ENCODE measurements at regions not wholly inside any gene's neighbourhood (a gene's known extent, or its start where the extent isn't known, plus 50 kb on each side); places are given as distances from the start of the nearest gene placed in this dataset.

- TF ChIP-seq, protein P1, sequence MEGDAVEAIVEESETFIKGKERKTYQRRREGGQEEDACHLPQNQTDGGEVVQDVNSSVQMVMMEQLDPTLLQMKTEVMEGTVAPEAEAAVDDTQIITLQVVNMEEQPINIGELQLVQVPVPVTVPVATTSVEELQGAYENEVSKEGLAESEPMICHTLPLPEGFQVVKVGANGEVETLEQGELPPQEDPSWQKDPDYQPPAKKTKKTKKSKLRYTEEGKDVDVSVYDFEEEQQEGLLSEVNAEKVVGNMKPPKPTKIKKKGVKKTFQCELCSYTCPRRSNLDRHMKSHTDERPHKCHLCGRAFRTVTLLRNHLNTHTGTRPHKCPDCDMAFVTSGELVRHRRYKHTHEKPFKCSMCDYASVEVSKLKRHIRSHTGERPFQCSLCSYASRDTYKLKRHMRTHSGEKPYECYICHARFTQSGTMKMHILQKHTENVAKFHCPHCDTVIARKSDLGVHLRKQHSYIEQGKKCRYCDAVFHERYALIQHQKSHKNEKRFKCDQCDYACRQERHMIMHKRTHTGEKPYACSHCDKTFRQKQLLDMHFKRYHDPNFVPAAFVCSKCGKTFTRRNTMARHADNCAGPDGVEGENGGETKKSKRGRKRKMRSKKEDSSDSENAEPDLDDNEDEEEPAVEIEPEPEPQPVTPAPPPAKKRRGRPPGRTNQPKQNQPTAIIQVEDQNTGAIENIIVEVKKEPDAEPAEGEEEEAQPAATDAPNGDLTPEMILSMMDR (IDR thresholded peaks at IDR 0.05): no peak
- TF ChIP-seq SIN3A (IDR thresholded peaks at IDR 0.05; ENCODE audit: borderline replicate concordance, insufficient read depth, low read depth, low read length) (no peak), POLR2AphosphoS5 (IDR thresholded peaks at IDR 0.05; ENCODE audit: low read depth, low read length) (no peak)
Measured at GRCh38 chr5:135708481-135709207, 125.8 kb upstream of the SLC25A48 start.

All from Panc1 (cell line).